ENCODE measurements at regions not wholly inside any gene's neighbourhood (a gene's known extent, or its start where the extent isn't known, plus 50 kb on each side); places are given as distances from the start of the nearest gene placed in this dataset.

GRCh38 chr18:2053490-2054089, 517.7 kb downstream of the METTL4 start:
- no peak for DNase-seq (ENCODE audit: low read depth)
- no peak overlapping the region for H3K4me3 ChIP-seq (ENCODE audit: control insufficient read depth, low read depth, low read length)
- TF ChIP-seq, protein P1, sequence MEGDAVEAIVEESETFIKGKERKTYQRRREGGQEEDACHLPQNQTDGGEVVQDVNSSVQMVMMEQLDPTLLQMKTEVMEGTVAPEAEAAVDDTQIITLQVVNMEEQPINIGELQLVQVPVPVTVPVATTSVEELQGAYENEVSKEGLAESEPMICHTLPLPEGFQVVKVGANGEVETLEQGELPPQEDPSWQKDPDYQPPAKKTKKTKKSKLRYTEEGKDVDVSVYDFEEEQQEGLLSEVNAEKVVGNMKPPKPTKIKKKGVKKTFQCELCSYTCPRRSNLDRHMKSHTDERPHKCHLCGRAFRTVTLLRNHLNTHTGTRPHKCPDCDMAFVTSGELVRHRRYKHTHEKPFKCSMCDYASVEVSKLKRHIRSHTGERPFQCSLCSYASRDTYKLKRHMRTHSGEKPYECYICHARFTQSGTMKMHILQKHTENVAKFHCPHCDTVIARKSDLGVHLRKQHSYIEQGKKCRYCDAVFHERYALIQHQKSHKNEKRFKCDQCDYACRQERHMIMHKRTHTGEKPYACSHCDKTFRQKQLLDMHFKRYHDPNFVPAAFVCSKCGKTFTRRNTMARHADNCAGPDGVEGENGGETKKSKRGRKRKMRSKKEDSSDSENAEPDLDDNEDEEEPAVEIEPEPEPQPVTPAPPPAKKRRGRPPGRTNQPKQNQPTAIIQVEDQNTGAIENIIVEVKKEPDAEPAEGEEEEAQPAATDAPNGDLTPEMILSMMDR (IDR thresholded peaks at IDR 0.05; ENCODE audit: control insufficient read depth, insufficient read depth, low read depth, low read length, missing control alignments): no peak

GRCh38 chr18:2059336-2059735, 512.0 kb downstream of the METTL4 start:
- TF ChIP-seq, protein P1 (IDR thresholded peaks at IDR 0.05; ENCODE audit: control insufficient read depth, insufficient read depth, low read depth, low read length, missing control alignments): no peak
- no peak for DNase-seq (ENCODE audit: low read depth)
- H3K4me3 ChIP-seq (ENCODE audit: control insufficient read depth, low read depth, low read length): no peak overlapping the region

- DNase-seq (ENCODE audit: low read depth): no peak
- H3K4me3 ChIP-seq (ENCODE audit: control insufficient read depth, low read depth, low read length): no peak overlapping the region
- TF ChIP-seq, protein P1 (IDR thresholded peaks at IDR 0.05; ENCODE audit: control insufficient read depth, insufficient read depth, low read depth, low read length, missing control alignments): no peak
Observed at GRCh38 chr18:2060086-2060485, 511.2 kb downstream of the METTL4 start.

DNA sequence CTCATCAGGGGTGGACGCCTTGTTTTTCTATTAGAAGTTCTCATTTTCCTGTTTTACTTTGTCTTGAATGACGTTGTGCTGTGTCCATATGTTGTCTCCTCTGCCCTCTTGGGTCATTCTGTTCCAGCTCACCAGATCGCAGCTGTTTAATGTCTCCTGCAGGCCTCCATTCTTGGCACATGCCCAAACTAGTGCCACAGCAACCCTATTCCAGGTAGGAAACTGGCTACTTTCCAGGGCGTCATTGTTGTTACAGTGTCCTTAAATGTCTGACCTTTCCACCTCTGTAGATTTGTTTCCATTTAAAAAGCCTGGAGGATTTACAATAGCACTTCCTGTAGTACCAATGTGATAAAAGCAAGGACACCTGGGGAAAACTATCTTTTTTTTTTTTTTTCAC, 500.7 kb downstream of the METTL4 start:
- DNase-seq (ENCODE audit: low read depth): no peak
- TF ChIP-seq, protein P1 (IDR thresholded peaks at IDR 0.05; ENCODE audit: control insufficient read depth, insufficient read depth, low read depth, low read length, missing control alignments): no peak
- H3K4me3 ChIP-seq (ENCODE audit: control insufficient read depth, low read depth, low read length): no peak overlapping the region

GRCh38 chr18:2075499-2075898, 495.8 kb downstream of the METTL4 start:
- TF ChIP-seq, protein P1 (IDR thresholded peaks at IDR 0.05; ENCODE audit: control insufficient read depth, insufficient read depth, low read depth, low read length, missing control alignments): no peak
- H3K4me3 ChIP-seq (ENCODE audit: control insufficient read depth, low read depth, low read length): no peak overlapping the region
- DNase-seq (ENCODE audit: low read depth): no peak

- H3K4me3 ChIP-seq (ENCODE audit: control insufficient read depth, low read depth, low read length): no peak overlapping the region
- TF ChIP-seq, protein P1 (IDR thresholded peaks at IDR 0.05; ENCODE audit: control insufficient read depth, insufficient read depth, low read depth, low read length, missing control alignments): no peak
- no peak for DNase-seq (ENCODE audit: low read depth)
Observed at GRCh38 chr18:2082676-2083075, 488.6 kb downstream of the METTL4 start.

- DNase-seq (ENCODE audit: low read depth): no peak
- TF ChIP-seq, protein P1 (IDR thresholded peaks at IDR 0.05; ENCODE audit: control insufficient read depth, insufficient read depth, low read depth, low read length, missing control alignments): no peak
- no peak overlapping the region for H3K4me3 ChIP-seq (ENCODE audit: control insufficient read depth, low read depth, low read length)
Observed at GRCh38 chr18:2083691-2084090, 487.6 kb downstream of the METTL4 start.

Measured in AG09309 (cell line).